ENCODE measurements at regions not wholly inside any gene's neighbourhood (a gene's known extent, or its start where the extent isn't known, plus 50 kb on each side); places are given as distances from the start of the nearest gene placed in this dataset.
"Not testable (repeated sequence)": the region's sequence is repeated elsewhere in the genome, so short reads cannot be mapped to it uniquely, and the experiment has no call there.

DNA sequence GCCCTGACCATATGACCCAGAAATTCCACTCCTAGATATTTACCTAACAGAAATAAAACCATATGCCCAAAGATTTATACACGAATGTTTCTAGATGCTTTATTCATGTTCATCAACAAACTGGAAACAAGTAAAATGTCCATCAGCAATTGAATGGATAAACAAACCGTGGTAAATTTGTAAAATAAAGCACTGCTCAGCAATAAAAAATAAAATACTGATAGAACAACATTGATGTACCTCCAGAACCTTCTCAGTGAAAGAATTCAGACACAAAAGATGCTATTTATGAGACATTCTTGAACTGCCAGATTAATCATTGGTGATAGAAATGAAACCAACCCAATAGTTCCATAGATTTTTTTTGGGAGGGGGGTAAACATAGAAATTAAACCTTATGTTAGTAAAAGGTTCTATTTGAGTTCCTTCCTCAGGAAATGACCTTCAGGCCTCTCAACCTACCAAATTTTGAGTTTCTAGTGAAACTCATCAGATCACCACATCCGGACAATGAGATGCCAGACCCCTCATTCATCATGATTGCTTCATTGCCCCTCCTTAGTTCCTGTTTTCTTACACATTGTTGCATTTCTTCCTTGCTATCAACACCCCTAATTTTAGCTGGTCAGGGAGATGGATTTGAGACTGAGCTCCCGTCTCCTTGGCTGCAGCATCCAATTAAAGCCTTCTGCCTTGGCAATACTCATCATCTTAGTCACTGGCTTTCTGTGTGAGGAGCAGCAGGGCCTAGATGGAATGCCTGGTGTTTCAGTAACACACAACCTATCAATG lies 203.5 kb downstream of the LPIN1 start:
- DNase-seq (ENCODE audit: extremely low spot score, insufficient read length, low read depth) (no peak), FAIRE-seq (peak; percentile 57)

DNA sequence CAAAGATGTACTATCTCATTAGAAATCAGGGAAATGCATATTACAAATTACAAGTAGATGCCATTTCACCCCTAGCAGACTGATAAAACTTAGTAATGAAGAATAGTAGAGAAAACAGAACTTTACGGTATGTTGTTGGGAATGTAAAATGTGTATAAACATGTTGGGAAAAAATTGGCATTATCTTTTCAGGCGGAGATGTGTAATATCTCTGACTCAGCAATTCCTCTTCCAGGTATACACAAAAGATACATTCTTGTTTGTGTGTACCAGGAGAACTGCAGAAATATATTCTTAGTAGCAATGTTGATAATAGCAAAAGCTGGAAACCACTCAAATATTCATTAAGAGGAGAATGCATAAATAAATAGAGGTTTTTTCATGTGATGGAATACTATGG lies 204.5 kb downstream of the LPIN1 start:
- DNase-seq (ENCODE audit: extremely low spot score, insufficient read length, low read depth) (no peak), FAIRE-seq (no peak)

DNA sequence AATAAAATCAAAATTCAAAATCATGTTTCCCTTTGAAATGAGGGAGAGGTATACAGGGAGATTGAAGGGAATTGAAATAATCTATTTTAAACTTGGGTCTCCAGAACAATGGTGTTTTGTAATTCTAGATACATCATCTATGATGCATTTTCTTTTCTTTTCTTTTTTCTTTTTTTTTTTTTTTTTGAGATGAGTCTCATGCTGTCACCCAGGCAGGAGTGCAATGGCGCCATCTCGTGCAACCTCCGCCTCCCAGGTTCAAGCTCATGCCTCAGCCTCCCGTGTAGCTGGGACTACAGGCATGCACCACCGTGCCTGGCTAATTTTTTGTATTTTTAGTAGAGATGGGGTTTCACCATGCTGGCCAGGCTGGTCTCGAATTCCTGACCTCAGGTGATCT lies 205.1 kb downstream of the LPIN1 start:
- not testable (repeated sequence) for FAIRE-seq

DNA sequence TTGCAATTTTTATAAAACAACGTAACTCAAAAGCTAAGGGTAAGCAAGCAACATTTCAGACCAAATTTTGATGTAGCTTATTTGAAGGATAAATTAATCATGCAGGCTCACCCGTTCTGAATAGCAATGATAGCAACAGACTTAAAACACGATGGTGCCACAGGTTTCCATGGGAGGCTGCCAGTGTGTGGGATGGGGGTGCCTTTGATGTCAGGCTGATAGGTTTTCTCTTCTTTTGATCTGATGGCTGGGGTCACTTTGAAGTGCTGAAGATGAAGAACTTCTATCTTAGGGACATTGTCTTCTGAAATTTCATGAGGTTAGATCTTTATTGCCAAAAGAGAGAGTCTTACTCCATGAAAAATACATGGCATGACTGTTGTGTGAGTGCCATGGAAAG lies 206.8 kb downstream of the LPIN1 start:
- FAIRE-seq (no peak), DNase-seq (ENCODE audit: extremely low spot score, insufficient read length, low read depth) (no peak)

More for the DNA sequence above, 205.1 kb downstream of the LPIN1 start:
- DNase-seq (ENCODE audit: extremely low spot score, insufficient read length, low read depth): not testable (repeated sequence)

DNA sequence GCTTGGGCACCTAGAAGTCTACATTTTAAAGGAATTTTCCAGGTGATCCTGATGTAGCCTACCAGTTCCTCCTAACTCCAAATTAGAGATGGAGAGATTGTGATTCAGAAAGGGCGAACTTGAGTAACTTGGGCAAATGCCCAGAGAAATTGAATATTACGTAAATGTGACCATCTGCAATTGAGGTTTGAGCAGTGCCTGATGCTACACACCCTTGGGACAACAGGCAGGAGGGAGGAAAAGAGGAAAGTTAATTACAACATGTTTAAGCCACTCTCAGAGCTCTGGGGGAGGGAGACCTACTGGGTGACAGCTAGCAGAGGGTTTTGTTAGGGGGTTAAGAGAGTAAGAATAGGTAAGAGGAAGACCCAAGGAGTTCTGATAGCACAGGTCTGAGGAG lies 208.9 kb downstream of the LPIN1 start:
- no peak for DNase-seq (ENCODE audit: extremely low spot score, insufficient read length, low read depth)
- no peak for FAIRE-seq

DNA sequence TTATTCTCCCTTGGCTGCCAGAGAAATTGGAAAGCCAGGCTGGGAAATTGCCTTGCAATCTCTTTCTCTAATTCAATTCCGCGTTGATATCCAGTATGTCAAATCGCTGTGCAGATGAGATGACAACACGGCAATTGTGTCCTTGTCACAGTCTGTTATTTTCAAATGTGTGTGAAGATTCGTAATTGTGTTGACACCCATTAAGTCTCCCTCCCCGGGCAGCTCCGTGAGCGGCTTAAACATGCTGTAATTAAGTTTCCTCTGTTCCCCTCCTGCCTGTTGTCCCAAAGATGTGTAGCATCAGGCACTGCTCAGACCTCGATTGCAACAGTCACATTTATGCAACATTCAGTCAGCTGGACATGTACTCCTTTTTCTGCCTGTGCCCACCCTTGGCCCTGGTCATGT lies 209.5 kb downstream of the LPIN1 start:
- FAIRE-seq: no peak

DNA sequence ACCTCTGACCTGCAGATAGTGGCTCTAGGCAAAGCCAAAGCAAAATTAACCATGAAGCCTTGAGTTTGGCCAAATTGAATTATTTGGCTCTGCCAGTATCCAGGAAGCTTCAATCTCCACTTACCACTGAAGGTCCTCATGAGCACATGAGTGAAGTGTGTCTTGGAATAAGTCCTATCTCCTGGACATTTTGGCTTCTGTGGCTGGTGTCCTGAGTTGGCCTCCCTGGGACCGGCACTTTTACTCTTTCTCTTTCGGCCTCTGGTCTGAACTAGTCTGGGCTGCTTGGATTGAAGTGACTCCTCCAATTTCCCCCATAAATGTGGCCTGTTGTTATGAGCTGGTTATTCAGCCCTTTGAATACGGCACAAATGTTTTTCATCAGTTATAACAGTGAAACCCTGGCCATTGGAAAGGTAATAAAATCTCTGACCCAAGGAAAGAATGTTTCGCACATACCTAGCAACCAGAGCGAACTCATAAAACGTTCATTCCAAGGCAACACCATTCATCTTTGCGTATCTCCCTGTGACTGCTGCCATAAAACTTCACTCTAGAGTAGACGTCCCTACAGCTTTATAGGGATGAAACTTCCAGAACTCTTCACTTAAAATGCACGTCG lies 216.4 kb downstream of the LPIN1 start:
- no peak for DNase-seq (ENCODE audit: extremely low spot score, insufficient read length, low read depth)
- FAIRE-seq: no peak

More for the DNA sequence above, 209.5 kb downstream of the LPIN1 start:
- DNase-seq (ENCODE audit: extremely low spot score, insufficient read length, low read depth): no peak

DNA sequence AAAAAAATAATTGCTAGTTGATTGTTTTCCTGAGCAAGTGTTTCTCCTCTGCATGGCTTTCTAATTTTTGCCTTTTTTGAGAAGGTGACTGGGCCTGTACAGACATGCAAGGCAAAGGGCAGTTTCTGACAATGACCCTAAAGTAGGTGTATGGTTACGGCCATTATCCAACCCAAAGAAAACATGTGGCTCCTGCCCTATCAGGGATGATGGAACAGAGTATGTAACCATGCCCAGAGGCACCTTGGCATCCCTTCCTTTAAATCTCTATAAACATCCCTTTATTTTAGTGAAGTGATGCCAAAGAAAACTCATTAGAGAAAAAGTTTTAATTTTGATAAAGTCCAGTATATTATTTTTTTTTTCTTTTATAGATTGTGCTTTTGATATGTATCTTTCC lies 217.5 kb downstream of the LPIN1 start:
- DNase-seq (ENCODE audit: extremely low spot score, insufficient read length, low read depth) (no peak), FAIRE-seq (no peak)

DNA sequence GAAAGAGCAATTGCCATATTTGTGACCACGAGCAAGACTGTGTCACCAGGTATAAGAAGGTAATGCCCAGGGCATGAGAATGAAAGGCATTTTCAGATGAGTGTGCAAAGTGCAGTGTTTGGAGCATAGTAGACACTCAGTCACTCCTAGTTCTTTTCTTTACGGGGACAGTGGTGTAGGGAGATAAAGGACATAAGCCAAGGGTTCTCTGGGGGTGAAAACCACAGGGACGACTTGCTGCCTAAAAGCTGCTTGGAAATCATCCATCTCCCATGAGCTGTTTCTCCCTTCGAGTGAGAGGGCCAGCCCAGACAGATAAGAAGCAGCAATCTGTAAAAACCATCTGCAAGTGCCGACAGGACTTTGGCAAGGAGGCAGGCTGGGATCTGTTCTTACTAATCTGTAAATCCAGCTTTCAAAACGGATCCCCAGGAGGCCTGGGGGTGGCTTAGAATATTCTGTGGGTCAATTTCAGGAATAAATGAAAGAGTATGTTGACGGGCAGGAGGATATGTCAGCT lies 221.6 kb downstream of the LPIN1 start:
- DNase-seq (ENCODE audit: extremely low spot score, insufficient read length, low read depth) (no peak), FAIRE-seq (no peak)

DNA sequence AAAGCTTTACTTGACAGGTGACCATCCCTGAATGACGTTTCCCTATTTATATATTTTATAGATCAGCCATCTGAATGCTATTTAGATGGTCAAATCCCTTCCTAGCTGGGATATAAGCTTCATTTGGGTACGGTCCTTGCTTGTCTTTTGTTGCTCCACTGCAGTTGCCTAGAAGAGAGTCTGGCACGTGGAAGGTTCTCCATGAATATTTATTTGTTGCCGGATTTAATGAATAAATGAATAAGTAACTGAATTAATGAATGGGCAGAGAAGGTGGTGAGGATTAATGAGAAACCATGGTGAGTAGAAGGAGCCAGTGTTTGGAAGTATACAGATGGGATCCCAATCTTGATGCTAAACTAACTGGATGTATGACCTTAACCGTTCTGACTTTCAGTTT lies 222.1 kb downstream of the LPIN1 start:
- no peak for FAIRE-seq
- no peak for DNase-seq (ENCODE audit: extremely low spot score, insufficient read length, low read depth)

DNA sequence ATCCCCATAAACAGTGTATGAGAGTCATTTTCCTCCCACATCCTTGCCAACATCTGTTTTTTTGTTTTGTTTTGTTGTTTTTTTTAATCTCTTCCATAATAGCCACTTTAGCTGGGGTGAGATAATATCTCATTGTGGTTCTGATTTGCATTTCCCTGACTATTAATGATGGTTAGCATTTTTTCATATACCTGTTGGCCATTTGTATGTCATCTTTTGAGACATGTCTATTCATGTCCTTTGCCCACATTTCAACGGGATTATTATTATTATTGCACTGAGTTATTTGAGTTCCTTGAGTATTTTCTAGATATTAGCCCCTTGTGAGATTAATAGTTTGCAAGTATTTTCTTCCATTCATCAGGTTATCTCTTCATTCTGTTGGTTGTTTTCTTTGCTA lies 223.3 kb downstream of the LPIN1 start:
- no peak for FAIRE-seq
- no peak for DNase-seq (ENCODE audit: extremely low spot score, insufficient read length, low read depth)

DNA sequence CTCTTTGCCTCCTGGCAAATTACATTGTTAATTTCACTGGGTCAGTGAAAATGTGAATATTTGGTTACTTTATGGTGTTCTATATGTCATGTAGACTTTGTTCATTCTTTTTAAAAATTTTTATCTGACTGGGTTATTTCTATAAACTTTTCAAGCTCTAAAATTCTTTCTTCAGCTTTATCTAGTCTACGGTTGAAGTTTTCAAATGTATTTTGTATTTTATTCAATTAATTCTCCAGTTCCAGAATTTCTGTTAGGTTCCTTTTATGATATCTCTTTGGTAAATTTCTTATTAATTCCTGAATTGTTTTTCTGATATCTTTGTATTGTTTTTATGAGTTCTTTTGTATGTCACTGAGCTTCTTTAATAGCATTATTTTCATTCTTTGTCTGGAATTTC lies 228.1 kb downstream of the LPIN1 start:
- no peak for DNase-seq (ENCODE audit: extremely low spot score, insufficient read length, low read depth)
- FAIRE-seq: no peak

DNA sequence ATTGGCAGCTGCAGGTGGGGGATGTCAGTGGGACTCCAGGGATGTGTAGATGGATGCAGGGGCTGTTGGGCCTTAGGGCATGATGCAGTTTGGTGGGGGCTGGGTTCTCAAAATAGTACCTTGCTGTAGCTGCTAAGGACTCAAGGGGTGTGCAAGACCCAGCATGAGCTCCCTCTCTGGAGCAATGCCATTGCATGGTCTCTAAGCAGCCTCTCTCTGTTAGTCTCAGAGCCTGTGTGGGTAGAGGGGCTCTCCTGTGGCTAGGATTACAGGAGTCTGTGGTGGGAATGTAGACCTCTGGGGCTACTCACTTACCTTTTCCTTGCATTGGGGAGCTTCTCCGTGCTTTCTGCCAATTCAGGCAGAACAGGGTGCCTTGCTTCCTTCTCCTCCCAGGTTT lies 228.9 kb downstream of the LPIN1 start:
- DNase-seq (ENCODE audit: extremely low spot score, insufficient read length, low read depth): no peak
- FAIRE-seq: no peak

DNA sequence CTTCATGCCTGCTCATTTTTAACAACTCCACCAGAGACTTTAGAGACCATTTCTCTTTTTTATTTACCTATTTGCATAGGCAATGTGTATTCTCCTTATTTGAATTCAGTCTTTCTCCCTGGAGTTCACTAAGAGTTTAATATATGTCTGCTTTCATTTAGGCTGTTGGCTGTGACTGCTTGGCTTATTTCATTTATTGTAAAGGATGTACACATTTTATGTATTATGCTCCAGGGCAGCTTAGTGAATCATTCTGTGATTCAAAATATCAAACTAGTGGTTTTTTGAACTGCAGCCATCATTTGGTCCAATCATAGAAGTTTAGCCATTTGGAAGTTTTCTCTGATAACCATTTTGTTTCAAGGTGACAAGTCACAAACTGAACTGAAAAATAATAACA lies 229.6 kb downstream of the LPIN1 start:
- DNase-seq (ENCODE audit: extremely low spot score, insufficient read length, low read depth) (no peak), FAIRE-seq (no peak)

DNA sequence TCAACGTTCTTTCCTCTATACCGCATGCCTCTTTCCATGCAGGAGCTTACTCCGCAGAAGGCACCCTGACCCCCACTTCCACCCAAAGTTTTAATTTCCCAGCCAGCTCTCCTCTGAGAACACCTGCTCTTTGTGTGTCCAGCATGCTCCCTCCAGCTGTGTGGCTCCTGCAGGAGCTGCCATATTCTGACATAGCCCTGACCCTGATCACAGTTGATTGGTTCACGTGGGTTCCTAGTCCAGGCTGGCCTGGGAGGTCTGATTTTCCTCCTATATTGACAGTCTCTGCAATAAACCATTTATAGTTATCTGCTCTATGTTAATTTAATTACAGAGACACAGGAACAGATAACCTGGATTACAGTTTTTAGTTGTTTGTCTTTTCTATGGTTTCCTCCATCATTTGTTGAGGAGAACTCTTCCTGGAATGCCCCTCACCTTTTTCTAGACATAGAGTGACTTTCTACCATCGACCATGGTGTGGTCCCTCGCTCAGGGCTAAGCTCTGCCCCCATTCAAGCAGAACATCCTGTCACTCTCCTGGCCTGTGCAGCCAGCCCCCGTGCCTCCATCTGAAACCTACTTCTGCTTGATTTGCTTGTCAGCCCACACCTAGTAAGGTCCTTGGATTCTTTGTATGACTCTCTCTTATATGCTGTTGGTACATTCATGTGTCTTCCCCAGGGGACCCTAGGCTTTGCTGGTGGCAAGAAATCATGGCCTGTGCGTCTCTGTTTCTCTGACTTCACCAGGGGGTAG lies 231.5 kb downstream of the LPIN1 start:
- DNase-seq (ENCODE audit: extremely low spot score, insufficient read length, low read depth) (no peak), FAIRE-seq (no peak)

DNA sequence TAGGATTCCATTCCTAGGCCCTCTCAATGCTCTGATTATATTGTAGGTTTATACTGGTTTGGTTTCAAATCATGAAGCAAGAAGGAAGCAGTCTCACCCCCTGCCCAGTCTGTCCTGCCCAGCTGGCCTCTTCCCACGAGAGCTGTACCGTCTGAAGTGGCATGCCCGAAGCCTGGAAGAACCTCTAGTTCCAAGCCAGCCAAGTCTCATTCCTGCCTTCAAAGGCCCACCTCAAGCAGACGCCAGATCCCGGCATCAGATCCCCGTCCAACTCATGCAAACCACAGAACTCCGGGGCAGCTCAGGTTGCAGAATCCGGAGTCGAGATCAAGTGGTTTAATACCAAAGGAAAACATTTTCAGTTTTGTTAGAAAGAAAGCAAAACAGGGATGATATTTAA lies 234.4 kb downstream of the LPIN1 start:
- DNase-seq (ENCODE audit: extremely low spot score, insufficient read length, low read depth) (no peak), FAIRE-seq (no peak)

DNA sequence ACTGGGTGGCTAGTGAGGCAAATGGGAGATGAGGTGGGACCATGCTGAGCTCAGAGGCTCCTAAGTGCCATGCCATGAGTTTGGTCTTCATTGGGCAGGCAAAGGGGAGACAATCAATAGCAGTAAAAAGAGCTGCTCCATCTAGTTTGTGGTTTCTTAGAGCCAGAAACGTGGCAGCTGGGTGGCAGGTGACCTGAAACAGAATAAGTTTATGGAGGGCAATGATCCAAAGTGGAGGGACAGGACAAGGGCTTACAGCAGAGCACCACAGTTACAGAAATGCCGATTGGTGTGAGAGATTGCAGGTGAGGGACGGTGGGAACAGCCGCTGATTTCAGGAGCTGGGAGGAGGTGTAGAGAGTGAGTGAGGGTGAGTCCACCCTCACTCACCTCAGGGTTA lies 237.0 kb downstream of the LPIN1 start:
- FAIRE-seq (no peak), DNase-seq (ENCODE audit: extremely low spot score, insufficient read length, low read depth) (no peak)

DNA sequence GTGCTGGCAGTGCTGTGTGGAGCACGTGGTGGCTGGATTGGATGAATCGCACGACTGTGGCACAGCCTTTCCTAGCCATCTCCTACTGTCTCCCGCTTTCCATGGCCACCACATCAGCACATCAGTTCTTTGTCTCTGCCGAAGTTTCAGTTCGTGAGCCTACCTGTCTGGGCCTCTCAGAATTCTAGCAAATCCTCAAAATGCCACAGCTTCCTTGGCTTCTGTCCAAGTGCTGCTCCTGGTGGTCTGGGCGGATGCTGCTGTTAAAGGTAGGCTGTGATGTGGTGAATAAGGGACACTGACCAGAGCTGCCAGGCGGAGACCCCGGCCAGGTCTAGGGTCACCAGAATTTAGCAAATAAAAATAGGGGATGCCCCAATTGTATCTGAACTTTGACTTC lies 237.4 kb downstream of the LPIN1 start:
- FAIRE-seq (no peak), DNase-seq (ENCODE audit: extremely low spot score, insufficient read length, low read depth) (no peak)

DNA sequence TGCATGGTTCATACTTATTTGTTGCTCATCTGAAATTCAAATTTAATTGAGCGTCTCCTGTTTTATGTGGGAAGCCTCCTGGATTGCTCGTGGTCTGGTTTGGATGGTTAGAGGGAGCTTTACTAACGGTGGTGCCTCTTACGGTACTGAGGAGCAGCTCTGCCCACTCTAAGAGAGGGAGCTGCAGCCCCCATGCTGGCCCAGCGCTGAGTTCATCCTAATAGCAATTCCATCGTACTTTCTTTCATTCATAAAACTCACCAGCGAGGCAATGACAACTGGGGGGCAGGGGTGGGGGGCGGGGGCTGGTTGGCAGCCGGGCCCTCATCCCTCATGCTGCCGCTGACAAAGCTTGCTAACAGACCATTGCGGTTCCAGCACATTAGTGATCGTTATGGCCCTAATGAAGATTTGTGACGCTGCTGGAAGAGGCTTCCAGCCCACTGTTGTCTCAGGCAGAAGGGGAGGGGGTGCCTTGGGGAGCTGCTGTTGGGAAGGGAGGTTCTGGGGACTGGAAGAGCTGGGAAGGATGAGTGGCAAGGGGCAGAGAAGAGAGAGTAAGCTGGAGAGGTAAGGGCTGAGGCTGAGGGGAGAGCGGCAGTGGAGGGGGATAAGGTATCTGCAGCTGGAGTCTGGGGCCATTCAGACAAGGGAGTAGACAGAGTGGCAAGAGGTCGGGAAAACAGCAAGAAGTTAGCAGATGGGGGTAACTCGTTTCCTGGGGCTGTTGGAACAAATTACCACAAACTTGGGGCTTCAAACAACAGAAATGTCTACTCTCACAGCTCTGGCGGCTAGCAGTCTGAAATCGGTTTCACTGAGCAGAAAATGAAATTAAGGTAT lies 238.1 kb downstream of the LPIN1 start:
- DNase-seq (ENCODE audit: extremely low spot score, insufficient read length, low read depth): no peak
- no peak for FAIRE-seq
